ENCODE measurements at regions not wholly inside any gene's neighbourhood (a gene's known extent, or its start where the extent isn't known, plus 50 kb on each side); places are given as distances from the start of the nearest gene placed in this dataset.

DNA sequence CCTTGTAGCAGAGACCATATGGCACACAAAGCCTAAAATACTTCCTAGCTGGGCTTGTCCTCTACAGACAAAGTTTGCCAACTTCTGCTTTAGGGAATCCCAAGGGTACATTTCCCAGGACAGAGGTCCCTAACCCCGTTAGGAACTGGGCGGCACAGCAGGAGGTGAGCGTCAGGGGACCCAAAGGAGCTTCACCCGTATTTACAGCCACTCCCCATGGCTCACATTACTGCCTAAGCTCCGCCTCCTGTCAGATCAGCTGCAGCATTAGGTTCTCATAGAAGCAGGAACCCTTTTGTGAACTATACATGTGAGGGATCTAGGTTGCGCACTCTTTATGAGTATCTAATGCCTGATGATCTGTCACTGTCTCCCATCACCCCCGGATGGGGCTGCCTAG, 88.5 kb upstream of the TRPM3 start:
- DNase-seq (ENCODE audit: low read depth), result no peak

GRCh38 chr9:71202931-71203330, 81.5 kb upstream of the TRPM3 start:
- no peak for DNase-seq (ENCODE audit: low read depth)

DNA sequence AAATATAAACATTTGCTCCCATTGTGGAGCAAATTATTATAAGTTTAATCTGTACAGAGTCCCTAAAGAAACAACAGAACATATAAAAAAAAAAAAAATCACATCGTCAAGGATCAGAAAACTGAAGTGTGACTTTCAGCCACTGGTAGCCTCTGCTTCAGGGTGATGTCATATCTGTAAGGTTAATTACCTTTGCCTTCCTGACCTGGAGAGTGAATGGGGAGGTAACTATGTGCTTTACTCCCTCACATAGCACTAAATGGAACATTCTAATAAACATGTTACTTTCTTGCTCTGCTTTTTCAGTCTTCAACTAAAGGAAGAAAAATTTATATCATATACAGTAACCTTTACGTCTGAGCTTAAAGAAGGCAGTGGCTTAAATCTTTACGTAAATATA, 70.3 kb upstream of the TRPM3 start:
- DNase-seq (ENCODE audit: low read depth), result no peak

GRCh38 chr9:71183251-71183650, 61.8 kb upstream of the TRPM3 start:
- DNase-seq (ENCODE audit: low read depth), result no peak

DNA sequence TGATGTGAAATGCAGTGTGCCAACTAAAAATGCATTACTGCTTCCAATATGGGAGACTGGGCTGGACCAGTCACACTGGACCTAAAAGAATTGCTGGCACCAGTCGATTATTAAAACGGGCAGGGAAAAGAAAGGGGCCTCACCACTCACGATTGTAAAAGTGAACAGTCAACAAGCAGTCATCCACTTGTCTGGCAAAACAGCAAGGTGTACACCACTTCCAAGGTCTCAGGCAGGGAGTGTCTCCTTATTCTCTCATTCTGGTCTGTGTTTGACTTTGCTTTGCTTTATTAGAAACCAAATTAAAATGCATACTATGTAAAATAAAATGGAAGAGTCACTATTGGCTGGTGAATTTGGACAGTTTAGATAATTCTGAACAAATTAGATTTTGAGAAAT, 57.8 kb upstream of the TRPM3 start:
- DNase-seq (ENCODE audit: low read depth), result no peak

- no peak for DNase-seq (ENCODE audit: low read depth)
These were observed 56.5 kb upstream of the TRPM3 start for GRCh38 chr9:71177901-71178300.

DNA sequence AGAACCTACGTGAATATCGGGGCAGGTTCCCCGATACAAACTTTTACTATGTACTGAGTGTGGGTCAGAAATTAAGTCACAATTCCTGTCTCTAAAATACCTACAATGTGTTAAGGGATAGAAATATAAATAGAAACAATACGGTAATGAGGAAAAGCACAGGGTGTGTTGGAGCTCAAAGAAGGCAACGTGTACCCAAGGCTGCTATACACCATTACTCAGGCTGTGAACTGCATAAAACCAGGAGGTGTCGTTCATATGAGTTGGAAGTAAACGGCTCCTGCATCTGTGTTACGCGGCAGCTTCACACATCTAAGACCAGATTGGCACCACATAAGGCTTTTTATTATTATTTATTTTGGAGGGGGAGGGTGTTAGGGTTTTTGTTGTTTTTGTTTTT, 50.1 kb upstream of the TRPM3 start:
- no peak for DNase-seq (ENCODE audit: low read depth)

Measured in HT1080 (cell line).